ENCODE measurements at regions not wholly inside any gene's neighbourhood (a gene's known extent, or its start where the extent isn't known, plus 50 kb on each side); places are given as distances from the start of the nearest gene placed in this dataset.

DNA sequence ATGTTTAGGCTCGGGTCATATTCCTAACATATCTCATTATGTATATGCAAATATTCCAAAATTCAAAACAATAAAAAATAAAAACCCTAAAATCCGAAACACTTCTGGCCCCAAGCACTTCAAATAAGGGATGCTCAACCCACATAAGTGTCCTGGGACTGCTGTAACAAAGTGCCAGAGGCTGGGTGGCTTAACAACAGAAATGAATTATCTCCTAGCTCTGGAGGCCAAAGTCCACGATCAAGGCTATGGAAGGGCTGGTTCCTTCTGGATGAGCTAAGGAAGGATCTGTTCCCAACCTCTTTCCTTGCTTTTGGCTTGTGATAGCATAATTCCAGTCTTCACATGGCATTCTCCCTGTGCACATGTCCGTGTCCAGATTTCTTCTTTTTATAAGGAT is 181.6 kb upstream of the NFE2L3 start:
- no peak overlapping the region for H3K4me3 ChIP-seq (ENCODE audit: low read depth, low read length)
- TF ChIP-seq, protein P1, sequence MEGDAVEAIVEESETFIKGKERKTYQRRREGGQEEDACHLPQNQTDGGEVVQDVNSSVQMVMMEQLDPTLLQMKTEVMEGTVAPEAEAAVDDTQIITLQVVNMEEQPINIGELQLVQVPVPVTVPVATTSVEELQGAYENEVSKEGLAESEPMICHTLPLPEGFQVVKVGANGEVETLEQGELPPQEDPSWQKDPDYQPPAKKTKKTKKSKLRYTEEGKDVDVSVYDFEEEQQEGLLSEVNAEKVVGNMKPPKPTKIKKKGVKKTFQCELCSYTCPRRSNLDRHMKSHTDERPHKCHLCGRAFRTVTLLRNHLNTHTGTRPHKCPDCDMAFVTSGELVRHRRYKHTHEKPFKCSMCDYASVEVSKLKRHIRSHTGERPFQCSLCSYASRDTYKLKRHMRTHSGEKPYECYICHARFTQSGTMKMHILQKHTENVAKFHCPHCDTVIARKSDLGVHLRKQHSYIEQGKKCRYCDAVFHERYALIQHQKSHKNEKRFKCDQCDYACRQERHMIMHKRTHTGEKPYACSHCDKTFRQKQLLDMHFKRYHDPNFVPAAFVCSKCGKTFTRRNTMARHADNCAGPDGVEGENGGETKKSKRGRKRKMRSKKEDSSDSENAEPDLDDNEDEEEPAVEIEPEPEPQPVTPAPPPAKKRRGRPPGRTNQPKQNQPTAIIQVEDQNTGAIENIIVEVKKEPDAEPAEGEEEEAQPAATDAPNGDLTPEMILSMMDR (conservative IDR thresholded peaks at IDR 0.05; ENCODE audit: low read depth, low read length), result no peak
- no peak for DNase-seq (ENCODE audit: low read depth)

DNA sequence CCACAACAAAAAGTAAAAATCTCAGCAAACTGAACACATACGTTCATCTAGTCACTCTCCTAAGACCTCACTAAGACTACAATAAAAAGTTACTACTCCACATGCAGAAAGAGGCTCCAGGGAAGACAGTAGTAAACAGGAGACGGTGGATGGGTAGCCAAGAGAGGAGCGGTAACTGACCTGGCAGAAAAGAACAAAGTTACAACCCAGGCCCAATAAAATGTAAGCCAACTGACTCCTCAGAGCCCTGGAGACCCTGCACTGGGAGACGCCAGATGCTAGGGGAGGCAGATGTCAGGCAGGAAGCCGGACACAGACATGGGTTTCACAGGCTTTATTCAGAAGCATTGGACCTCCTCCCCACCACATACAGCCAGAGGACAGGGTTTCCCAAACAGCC is 181.1 kb upstream of the NFE2L3 start:
- no peak overlapping the region for H3K4me3 ChIP-seq (ENCODE audit: low read depth, low read length)
- no peak for DNase-seq (ENCODE audit: low read depth)
- TF ChIP-seq, protein P1 (conservative IDR thresholded peaks at IDR 0.05; ENCODE audit: low read depth, low read length), result no peak

DNA sequence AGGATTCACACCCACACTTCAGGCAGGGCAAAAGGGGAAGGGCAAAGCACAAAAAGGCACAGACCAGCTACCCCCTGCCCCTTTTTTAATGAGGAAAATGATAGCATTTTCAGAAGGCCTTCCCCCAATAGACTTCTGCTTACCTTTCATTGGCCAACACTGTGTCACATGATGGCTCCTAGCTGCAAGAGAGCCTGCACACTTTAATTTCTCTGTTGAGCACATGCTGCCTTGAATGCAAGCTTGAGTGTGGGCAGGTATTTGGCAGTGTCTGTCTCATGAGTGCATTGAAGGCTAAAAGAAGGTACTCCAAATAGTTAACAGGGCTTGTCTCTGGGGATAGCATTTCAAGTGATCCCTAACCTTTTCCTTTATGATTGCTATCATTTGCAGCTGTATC is 175.4 kb upstream of the NFE2L3 start:
- TF ChIP-seq, protein P1 (conservative IDR thresholded peaks at IDR 0.05; ENCODE audit: low read depth, low read length), result no peak
- no peak overlapping the region for H3K4me3 ChIP-seq (ENCODE audit: low read depth, low read length)
- DNase-seq (ENCODE audit: low read depth), result no peak

GRCh38 chr7:25978466-25978865 is 173.5 kb upstream of the NFE2L3 start:
- H3K4me3 ChIP-seq (ENCODE audit: low read depth, low read length), result no peak overlapping the region
- TF ChIP-seq, protein P1 (conservative IDR thresholded peaks at IDR 0.05; ENCODE audit: low read depth, low read length), result no peak
- no peak for DNase-seq (ENCODE audit: low read depth)

DNA sequence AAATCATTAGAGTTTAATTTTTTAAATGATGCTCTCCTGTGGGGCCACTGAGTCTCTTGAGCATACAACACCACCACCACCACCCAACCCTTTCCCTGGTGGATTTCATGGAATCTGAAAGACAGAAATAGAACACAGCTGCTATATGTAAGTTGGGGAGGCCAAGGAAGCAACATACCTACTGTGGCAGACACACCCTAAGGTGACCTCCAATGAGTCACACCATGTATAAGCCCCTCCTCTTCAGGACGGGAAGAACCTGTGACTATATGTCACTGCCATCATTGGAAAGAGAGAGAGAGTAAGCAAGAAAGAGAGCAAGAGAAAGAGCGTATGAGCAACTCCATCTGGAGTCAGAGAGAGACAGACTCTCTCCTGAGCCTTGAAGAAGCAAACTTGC is 172.4 kb upstream of the NFE2L3 start:
- TF ChIP-seq, protein P1 (conservative IDR thresholded peaks at IDR 0.05; ENCODE audit: low read depth, low read length), result no peak
- no peak for DNase-seq (ENCODE audit: low read depth)
- H3K4me3 ChIP-seq (ENCODE audit: low read depth, low read length), result no peak overlapping the region

GRCh38 chr7:25982684-25983083 is 169.3 kb upstream of the NFE2L3 start:
- TF ChIP-seq, protein P1 (conservative IDR thresholded peaks at IDR 0.05; ENCODE audit: low read depth, low read length), result no peak
- no peak overlapping the region for H3K4me3 ChIP-seq (ENCODE audit: low read depth, low read length)
- no peak for DNase-seq (ENCODE audit: low read depth)

DNA sequence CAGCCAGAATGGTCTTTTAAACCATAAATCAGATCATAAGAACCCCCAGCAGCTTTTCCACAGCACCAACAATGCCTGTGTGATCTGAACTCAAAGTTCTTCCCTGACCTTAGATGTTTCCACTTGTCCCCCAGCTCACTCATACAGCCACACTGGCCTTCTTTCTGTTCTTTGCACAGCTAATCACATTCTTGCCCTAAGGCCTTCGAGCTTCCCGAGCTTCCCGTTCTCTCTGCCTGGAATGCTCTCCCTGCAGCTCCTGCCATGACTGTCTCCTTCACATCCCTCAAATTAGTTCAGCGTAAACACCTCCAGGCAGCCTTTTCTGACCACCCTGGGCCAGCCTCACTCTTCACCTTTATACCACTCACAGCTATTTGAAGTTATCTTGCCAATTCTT is 166.8 kb upstream of the NFE2L3 start:
- TF ChIP-seq, protein P1 (conservative IDR thresholded peaks at IDR 0.05; ENCODE audit: low read depth, low read length), result no peak
- H3K4me3 ChIP-seq (ENCODE audit: low read depth, low read length), result no peak overlapping the region
- no peak for DNase-seq (ENCODE audit: low read depth)

Measured in choroid plexus epithelial cell (primary cell).